GM10248 (cell line): ENCODE measurements at regions not wholly inside any gene's neighbourhood (a gene's known extent, or its start where the extent isn't known, plus 50 kb on each side); places are given as distances from the start of the nearest gene placed in this dataset.

ENCODE experiments used
- CTCF ChIA-PET: fragments of 300-600 bp; sonication (Branson Sonifier 250); formaldehyde crosslinking; extraction: SDS; loops from one replicate; lab custom pipeline; 2021; ENCODE audit warnings: antibody characterized with exemption; lab: Yijun Ruan, JAX
- POLR2A ChIA-PET: fragments of 350-650 bp; sonication (Branson Sonifier 250); formaldehyde crosslinking; extraction: SDS; loops from one replicate; lab custom pipeline; 2020; ENCODE audit warnings: antibody characterized with exemption; lab: Yijun Ruan, JAX
- DNase-seq: peaks from one replicate; pipeline ENCODE4 v3.0.0; 2012; ENCODE audit errors: extremely low spot score
- TF ChIP-seq, protein P1 (sequence below): IDR thresholded peaks from 2 replicates; pipeline ENCODE4 v1.5.1; 2012; ENCODE audit warnings: mild to moderate bottlenecking, low read depth; ENCODE audit errors: extremely low read depth, missing control alignments, control extremely low read depth

DNA sequence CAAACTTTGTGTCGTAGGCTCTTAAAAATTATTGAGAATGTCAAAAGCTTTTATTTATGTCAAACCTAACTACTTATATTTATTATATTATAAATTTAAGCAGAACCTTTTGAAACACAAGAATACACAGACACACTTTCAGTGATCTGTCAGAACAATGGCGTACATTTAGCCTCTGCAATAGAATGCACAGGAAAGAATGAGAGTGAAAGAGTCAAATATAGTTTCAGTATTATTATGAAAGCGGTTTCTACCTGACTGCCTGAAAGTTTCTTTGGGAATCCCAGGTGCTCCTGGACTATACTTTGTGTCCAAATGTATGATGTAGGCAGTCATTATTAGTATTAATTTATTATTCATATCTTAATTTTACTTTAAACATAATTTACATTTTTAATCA is 872.0 kb upstream of the AGA start:
- DNase-seq: no peak
- POLR2A ChIA-PET: no interaction called here
- CTCF ChIA-PET: no interaction called here
- TF ChIP-seq, protein P1, sequence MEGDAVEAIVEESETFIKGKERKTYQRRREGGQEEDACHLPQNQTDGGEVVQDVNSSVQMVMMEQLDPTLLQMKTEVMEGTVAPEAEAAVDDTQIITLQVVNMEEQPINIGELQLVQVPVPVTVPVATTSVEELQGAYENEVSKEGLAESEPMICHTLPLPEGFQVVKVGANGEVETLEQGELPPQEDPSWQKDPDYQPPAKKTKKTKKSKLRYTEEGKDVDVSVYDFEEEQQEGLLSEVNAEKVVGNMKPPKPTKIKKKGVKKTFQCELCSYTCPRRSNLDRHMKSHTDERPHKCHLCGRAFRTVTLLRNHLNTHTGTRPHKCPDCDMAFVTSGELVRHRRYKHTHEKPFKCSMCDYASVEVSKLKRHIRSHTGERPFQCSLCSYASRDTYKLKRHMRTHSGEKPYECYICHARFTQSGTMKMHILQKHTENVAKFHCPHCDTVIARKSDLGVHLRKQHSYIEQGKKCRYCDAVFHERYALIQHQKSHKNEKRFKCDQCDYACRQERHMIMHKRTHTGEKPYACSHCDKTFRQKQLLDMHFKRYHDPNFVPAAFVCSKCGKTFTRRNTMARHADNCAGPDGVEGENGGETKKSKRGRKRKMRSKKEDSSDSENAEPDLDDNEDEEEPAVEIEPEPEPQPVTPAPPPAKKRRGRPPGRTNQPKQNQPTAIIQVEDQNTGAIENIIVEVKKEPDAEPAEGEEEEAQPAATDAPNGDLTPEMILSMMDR: no peak

DNA sequence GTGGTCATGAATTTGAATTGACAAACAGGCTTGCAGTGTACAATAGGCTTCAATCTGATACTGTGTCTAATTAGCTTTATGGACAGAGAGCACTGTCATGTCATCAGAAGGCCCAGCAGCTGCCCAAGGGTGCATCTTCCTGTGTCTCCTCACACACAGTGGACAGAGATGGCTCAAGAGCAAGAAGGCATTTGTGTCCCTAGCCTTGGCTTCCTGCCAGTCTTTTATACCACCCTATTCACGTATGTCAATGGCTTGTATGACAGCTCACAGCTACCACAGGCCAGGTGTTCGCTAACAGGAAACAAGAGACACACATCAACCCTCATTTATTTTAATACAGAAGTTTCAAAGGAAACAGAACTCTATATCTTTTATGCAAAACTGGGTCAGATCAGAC is 874.0 kb upstream of the AGA start:
- CTCF ChIA-PET: no interaction called here
- DNase-seq: no peak
- TF ChIP-seq, protein P1: no peak
- POLR2A ChIA-PET: no interaction called here

DNA sequence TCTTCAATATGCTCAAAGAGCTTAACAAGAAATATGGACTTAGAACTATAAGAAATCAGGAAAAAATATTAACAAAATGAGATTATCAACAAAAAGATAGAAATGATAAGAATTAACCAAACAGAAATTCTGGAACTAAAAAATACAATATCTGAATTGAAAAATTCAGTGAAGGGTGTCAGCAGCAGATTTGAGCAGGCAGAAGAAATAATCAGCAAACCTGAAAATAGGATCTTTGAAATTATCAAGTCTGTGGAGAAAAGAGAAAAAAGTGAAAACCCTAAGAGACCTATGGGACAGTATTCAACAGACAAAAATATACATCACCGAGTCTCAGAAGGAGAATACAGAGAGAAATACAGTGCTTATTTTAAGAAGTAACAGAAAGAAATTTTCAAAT is 877.8 kb upstream of the AGA start:
- TF ChIP-seq, protein P1: no peak
- no peak for DNase-seq
- ChIA-PET POLR2A (no interaction called here), CTCF (no interaction called here)

DNA sequence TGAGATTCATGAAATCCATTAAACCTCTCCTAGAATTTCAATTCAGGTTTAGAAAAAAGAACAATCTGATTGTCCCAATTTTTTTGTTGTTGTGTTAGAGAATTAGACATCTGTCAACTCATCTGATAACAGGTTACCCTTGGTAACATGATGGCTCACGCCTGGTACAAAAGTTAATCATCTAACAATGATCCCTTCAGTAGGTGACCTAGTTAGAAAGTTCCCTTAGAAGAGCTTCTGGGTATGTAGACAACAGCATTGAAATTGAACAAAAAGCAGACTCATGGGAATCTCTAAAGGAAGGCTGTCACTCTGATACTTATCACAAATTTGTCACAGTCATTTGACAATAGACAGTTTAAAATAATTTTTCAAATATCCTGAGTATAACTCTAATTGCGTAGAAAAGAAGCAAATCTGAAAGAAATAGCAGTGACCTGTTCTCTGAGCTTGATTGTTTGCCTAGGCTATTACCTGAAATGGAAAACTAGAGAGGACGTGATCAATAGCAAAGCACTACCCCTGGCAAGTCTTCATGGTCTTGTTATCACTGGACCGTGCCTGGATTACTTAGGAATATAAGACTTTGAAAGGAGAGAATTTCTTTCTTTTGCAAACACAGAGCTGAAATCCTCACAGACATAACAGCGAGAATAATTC is 880.4 kb upstream of the AGA start:
- TF ChIP-seq, protein P1: no peak
- CTCF ChIA-PET: no interaction called here
- no peak for DNase-seq
- POLR2A ChIA-PET: no interaction called here

DNA sequence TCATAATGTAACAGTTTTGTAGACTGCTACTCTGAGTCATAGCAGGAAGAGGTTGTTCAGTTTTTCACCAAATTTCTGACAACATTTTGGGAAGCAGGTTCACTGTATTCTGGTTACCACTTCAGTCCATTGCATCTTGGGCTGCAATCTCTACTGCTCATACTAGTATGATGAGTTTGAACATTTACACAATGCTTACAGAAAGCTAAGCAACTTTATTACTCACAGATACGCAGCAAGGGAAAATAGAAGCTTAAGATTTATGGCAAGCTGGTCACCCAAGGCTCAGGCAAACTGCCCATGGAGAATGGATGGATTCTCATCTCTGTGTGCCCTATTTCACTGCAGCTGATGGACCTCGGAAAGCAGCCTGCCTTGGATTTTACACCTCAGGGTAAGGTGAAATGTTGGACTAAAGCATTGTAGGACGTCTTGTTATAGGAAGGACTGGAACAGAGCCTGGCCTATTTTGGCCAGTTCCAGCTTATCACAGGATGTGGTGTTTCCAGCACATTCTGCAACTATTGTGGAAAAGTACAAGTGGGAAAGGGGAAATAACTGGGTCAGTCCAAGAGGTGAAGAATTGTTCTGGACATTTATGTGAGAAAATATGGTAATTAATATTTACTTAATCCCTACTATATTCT is 887.1 kb upstream of the AGA start:
- TF ChIP-seq, protein P1: no peak
- ChIA-PET CTCF (no interaction called here), POLR2A (no interaction called here)
- no peak for DNase-seq

DNA sequence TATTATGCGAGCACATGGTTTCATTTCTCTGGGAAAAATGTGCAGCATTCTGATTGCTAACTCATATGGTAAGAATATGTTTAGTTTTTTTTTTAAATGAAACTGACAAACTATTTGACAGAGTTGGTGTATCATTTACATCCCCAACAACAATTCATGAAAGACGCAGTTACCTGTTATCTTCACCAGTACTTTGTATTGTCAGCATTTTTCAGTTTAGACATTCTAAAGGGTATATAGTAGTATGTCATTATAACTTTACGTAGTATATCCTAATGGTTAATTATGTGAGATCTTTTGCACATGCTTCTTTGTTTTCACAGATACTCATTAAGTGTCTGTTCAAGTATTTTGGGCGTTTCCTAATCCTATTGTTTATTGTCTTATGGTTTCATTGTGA is 891.1 kb upstream of the AGA start:
- POLR2A ChIA-PET: no interaction called here

More for the DNA sequence above, 891.1 kb upstream of the AGA start:
- TF ChIP-seq, protein P1: no peak
- DNase-seq: no peak
- CTCF ChIA-PET: no interaction called here
